ENCODE measurements at regions not wholly inside any gene's neighbourhood (a gene's known extent, or its start where the extent isn't known, plus 50 kb on each side); places are given as distances from the start of the nearest gene placed in this dataset.
"Not testable (repeated sequence)": the region's sequence is repeated elsewhere in the genome, so short reads cannot be mapped to it uniquely, and the experiment has no call there.

GRCh38 chr1:176396604-176397395 lies 66.2 kb upstream of the PAPPA2 start:
- ATAC-seq: not testable (repeated sequence)

- no peak for ATAC-seq
Observed at GRCh38 chr1:176391621-176392020, 71.4 kb upstream of the PAPPA2 start.

- ATAC-seq: no peak
Observed at GRCh38 chr1:176384841-176385240, 78.1 kb upstream of the PAPPA2 start.

GRCh38 chr1:176382163-176382562 lies 80.8 kb upstream of the PAPPA2 start:
- ATAC-seq: no peak

GRCh38 chr1:176379626-176380339 lies 83.2 kb upstream of the PAPPA2 start:
- ATAC-seq: no peak

GRCh38 chr1:176374967-176375569 lies 87.9 kb upstream of the PAPPA2 start:
- peak in 1 of 2 donors; percentile 46 for ATAC-seq

GRCh38 chr1:176364236-176364905 lies 98.6 kb upstream of the PAPPA2 start:
- no peak for ATAC-seq

GRCh38 chr1:176349135-176349715 lies 113.8 kb upstream of the PAPPA2 start:
- not testable (repeated sequence) for ATAC-seq

GRCh38 chr1:176341656-176342055 lies 121.3 kb upstream of the PAPPA2 start:
- ATAC-seq: no peak

GRCh38 chr1:176338877-176339276 lies 124.1 kb upstream of the PAPPA2 start:
- ATAC-seq: no peak

- ATAC-seq: no peak
Observed at GRCh38 chr1:176330782-176331181, 123.7 kb upstream of the COP1 start.

GRCh38 chr1:176325664-176326063 lies 118.6 kb upstream of the COP1 start:
- no peak for ATAC-seq

GRCh38 chr1:176323472-176323871 lies 116.4 kb upstream of the COP1 start:
- no peak for ATAC-seq

- no peak for ATAC-seq
Observed at GRCh38 chr1:176315519-176316220, 108.6 kb upstream of the COP1 start.

GRCh38 chr1:176296602-176297001 lies 89.5 kb upstream of the COP1 start:
- not testable (repeated sequence) for ATAC-seq

- ATAC-seq: no peak
Observed at GRCh38 chr1:176285996-176286395, 78.9 kb upstream of the COP1 start.

GRCh38 chr1:176271572-176271971 lies 64.5 kb upstream of the COP1 start:
- no peak for ATAC-seq
